ENCODE measurements at regions not wholly inside any gene's neighbourhood (a gene's known extent, or its start where the extent isn't known, plus 50 kb on each side); places are given as distances from the start of the nearest gene placed in this dataset.
"Not testable (repeated sequence)": the region's sequence is repeated elsewhere in the genome, so short reads cannot be mapped to it uniquely, and the experiment has no call there.

- no peak for DNase-seq
Measured at GRCh38 chr21:15442743-15443469, 286.9 kb upstream of the USP25 start.

DNA sequence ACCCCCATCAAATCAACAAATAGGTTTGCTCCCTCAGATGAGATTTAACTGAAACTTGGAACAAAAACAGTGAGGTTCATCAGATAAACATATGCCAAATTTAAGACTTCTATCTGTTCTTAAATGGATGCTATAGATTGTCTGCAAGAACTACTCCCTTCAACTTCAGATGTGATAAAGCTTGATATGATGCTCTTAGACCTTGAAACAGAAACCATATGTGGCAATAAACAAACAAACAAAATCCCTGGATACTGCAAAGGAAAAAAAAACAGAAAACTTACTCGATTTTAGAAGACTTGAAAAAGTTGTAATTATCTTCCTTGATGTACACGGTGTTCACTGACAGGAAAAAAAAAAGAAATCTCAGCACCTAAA is 286.1 kb upstream of the USP25 start:
- no peak for DNase-seq

GRCh38 chr21:15444118-15444960 is 285.4 kb upstream of the USP25 start:
- DNase-seq, result no peak

- DNase-seq, result no peak
Measured at GRCh38 chr21:15445327-15445726, 284.5 kb upstream of the USP25 start.

- no peak for DNase-seq
Measured at GRCh38 chr21:15446223-15446622, 283.6 kb upstream of the USP25 start.

- DNase-seq, result no peak
Measured at GRCh38 chr21:15449556-15449955, 280.2 kb upstream of the USP25 start.

- no peak for DNase-seq
Measured at GRCh38 chr21:15453261-15453660, 276.5 kb upstream of the USP25 start.

DNA sequence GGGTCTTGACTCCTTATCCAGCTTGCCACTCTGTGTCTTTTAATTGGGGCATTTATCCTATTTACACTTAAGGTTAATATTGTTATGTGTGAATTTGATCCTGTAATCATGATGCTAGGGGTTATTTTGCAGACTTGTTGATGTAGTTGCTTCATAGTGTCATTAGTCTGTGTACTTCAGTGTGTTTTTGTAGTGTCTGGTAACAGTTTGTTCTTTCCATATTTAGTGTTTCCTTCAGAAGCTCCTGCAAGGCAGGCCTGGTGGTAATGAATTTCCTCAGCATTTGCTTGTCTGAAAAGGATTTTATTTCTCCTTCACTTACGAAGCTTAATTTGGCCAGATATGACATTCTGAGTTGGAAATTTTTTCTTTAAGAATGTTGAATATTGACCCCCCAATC is 276.0 kb upstream of the USP25 start:
- DNase-seq, result not testable (repeated sequence)

- DNase-seq, result not testable (repeated sequence)
Measured at GRCh38 chr21:15454931-15455330, 274.9 kb upstream of the USP25 start.

DNA sequence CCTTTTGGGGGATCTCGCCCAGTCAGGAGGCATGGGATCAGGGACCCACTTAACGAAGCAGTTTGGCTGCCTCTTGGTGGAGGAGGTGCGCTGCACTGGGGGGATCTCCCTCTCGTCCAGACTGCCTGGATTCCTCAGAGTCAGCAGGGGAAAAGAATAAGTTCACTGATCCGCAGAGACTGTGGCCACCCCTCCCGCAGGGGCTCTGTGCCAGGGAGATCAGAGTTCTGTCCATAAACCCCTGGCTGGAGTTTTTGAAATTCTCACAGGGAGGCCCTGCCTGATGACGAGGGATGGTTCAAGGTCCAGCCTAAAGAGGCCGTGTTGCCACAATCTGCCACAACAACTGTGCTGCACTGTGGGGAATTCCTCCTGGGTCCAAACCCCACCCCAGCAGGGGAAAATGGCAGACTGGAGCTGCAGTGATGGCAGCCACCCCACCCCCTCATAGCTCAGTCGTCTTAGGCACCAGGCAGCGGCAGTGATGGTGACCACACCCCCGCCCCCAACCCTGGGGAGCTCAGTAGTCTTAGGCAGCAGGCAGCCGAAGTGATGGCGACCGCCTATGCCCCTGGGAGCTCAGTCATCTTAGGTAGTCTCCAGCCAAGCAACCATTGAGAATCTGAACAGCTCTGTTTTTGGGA is 273.8 kb upstream of the USP25 start:
- DNase-seq, result no peak

DNA sequence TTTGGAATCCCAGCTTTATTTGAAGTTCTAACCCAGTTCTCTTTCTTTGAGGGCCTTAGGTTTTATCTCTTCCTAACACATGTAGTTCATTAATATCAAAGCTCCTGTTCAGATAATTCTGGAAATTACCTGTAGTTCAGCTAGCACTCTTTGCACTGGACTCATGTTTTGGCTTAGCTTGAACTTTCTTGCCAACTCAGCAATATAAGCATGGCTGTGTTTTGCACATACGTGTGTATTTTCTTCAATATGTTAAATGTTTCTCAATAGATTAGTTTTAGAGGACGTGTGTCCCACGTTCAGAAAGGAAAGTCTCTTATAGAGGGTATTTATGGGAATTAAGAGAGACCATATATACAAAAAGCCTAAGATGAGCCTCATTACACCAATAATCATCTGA is 271.8 kb upstream of the USP25 start:
- DNase-seq, result no peak

GRCh38 chr21:15462092-15462491 is 267.7 kb upstream of the USP25 start:
- no peak for DNase-seq

GRCh38 chr21:15466329-15466728 is 263.5 kb upstream of the USP25 start:
- no peak for DNase-seq

- DNase-seq, result no peak
Measured at GRCh38 chr21:15468368-15468767, 261.4 kb upstream of the USP25 start.

- no peak for DNase-seq
Measured at GRCh38 chr21:15472108-15473040, 257.4 kb upstream of the USP25 start.

DNA sequence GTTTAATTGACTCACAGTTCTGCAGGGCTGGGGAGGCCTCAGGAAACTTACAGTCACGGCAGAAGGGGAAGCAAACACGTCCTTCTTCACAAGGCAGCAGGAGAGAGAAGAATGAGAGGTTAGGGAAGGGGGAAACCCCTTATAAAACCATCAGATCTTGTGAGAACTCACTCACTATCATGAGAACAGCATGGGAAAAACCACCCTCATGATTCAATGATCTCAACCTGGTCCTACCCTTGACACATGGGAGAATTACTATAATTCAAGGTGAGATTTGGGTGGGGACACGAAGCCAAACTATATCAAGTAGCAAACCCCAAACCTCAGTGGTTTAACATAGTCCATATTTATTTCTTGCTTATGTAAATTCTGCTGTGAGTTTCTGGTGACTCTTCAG is 252.0 kb upstream of the USP25 start:
- DNase-seq, result not testable (repeated sequence)

- no peak for DNase-seq
Measured at GRCh38 chr21:15480160-15480559, 249.6 kb upstream of the USP25 start.

DNA sequence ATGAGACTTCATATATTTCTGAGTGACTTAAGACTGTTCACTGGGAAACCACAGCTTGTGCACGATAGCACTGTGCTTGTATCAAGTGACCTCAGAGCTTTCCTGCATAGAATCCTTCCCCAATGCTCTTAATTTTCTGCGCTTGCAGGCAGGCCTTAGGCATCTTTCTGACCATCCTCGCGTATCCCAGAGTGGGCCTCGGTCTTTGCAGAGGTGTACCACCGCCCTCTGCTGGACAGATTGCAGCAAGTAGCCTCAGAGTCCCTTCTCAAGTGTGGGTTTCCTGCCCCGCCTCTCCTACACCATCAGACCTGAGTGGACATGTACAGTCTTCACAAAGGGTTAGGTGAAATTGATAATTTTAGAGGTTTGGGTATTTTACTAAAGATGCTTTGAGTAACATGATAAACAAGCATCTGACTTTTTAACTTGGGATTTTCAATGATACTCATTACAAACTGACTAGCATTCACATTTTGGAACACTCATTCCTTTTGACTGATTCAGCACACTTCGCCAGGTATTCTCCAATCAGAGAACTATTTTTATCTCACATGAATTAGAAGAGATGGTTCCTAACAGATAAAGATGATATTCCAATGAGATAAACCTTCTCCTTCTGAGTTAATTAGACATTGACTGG is 246.5 kb upstream of the USP25 start:
- DNase-seq, result peak; percentile 53

GRCh38 chr21:15486460-15487195 is 243.2 kb upstream of the USP25 start:
- no peak for DNase-seq

GRCh38 chr21:15487196-15487550 is 242.6 kb upstream of the USP25 start:
- no peak for DNase-seq

- no peak for DNase-seq
Measured at GRCh38 chr21:15491100-15491499, 238.7 kb upstream of the USP25 start.

DNA sequence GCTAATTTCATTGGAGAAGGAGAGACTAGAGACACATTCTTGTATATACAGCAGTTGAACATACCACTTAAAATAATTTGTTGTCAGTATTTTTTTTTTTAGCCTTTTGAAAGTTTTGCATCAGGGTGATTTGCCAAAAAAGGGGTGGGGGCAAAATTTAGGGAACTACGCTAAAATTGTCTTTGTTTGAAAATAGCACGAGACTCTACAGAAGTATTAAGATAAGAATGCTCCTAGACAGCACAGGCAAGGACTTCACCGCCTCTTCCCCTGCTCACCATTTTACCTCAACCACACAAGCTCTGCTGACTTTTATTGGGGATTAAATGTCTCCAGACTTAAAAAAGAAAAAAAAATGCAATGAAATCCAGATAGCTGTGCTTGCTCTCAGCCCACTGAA is 236.1 kb upstream of the USP25 start:
- DNase-seq, result no peak
